A673 (cell line): ENCODE measurements at regions not wholly inside any gene's neighbourhood (a gene's known extent, or its start where the extent isn't known, plus 50 kb on each side); places are given as distances from the start of the nearest gene placed in this dataset.

Experiments used
- CTCF ChIP-seq: fragments of 300-800, 200-600 bp; sonication (generic); conservative IDR thresholded peaks from 2 replicates; pipeline ENCODE4 v1.5.1; 2017; ENCODE audit warnings: low read depth, mild to moderate bottlenecking, antibody characterized with exemption, low read length, moderate library complexity, mixed read lengths
- EZH2 ChIP-seq: fragments of 200-600 bp; sonication (generic); IDR thresholded peaks from 2 replicates; pipeline ENCODE4 v1.6.1; 2017; ENCODE audit warnings: borderline replicate concordance, low read depth, mild to moderate bottlenecking, mixed read lengths, antibody characterized with exemption, low read length; ENCODE audit not compliant: poor library complexity, severe bottlenecking

GRCh38 chr14:98292191-98292590 lies 979.8 kb downstream of the BCL11B start:
- TF ChIP-seq CTCF (no peak), EZH2 (no peak)
